Astrocyte of the spinal cord (primary cell): ENCODE measurements at regions not wholly inside any gene's neighbourhood (a gene's known extent, or its start where the extent isn't known, plus 50 kb on each side); places are given as distances from the start of the nearest gene placed in this dataset.

Experiments used
- DNase-seq: peaks from one replicate; pipeline ENCODE4 v3.0.0; 2011; ENCODE audit warnings: low read depth, low spot score
- H3K4me3 ChIP-seq: 2 replicates; pipeline ENCODE4 v1.5.1; 2011; ENCODE audit warnings: low read depth, mild to moderate bottlenecking, low read length, moderate library complexity
- in situ Hi-C: cut with HindIII; loops from 2 replicates; pipeline ENCODE4 v1.10.0; 2017; ENCODE audit warnings: low sequenced_read_pairs
- TF ChIP-seq, protein P1 (sequence below): IDR thresholded peaks from 2 replicates; pipeline ENCODE4 v1.5.1; 2012; ENCODE audit warnings: low read depth, mild to moderate bottlenecking, low read length, inconsistent platforms

DNA sequence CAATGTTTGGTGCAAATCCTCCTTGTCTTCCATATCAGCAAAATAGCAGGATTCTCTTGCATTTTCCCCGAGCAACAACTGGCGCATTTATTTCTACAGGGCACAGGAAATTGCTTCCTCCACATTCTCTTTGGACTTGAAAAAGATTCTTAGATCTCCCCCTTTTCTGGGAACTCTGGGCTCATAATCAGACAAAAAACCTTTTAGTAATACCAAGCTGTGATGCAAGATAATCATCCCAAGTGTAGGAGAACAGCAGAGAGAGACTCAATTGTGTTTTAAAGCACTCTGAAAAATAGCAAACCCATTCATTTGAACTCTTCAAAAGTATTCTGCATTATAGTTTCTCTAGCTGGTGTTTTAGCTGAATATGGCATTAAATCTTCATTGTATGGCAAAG, 419.6 kb upstream of the NPVF start:
- H3K4me3 ChIP-seq = no peak overlapping the region
- in situ Hi-C loops = no loop called here
- no peak for DNase-seq
- TF ChIP-seq, protein P1, sequence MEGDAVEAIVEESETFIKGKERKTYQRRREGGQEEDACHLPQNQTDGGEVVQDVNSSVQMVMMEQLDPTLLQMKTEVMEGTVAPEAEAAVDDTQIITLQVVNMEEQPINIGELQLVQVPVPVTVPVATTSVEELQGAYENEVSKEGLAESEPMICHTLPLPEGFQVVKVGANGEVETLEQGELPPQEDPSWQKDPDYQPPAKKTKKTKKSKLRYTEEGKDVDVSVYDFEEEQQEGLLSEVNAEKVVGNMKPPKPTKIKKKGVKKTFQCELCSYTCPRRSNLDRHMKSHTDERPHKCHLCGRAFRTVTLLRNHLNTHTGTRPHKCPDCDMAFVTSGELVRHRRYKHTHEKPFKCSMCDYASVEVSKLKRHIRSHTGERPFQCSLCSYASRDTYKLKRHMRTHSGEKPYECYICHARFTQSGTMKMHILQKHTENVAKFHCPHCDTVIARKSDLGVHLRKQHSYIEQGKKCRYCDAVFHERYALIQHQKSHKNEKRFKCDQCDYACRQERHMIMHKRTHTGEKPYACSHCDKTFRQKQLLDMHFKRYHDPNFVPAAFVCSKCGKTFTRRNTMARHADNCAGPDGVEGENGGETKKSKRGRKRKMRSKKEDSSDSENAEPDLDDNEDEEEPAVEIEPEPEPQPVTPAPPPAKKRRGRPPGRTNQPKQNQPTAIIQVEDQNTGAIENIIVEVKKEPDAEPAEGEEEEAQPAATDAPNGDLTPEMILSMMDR = no peak

DNA sequence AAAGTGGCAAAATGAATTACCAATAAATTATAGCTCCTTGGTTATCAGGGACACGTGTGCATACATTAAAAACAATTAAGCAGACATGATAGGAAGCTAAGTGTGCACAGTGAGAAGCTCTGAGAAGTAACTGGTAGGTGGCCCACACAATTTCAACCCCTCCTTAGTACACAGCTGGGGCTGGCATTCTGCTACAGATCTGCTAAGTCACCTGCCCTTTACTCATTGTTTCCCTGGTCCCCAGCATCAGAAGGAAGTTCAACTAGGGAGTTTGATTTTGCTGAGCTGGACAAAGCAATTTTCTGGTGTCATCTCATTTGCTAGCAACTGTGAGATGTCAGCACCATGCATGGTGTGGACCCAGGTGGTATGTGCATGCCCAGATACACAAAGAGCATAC, 424.1 kb upstream of the NPVF start:
- TF ChIP-seq, protein P1 = no peak
- in situ Hi-C loops = no loop called here
- no peak overlapping the region for H3K4me3 ChIP-seq
- DNase-seq = no peak

DNA sequence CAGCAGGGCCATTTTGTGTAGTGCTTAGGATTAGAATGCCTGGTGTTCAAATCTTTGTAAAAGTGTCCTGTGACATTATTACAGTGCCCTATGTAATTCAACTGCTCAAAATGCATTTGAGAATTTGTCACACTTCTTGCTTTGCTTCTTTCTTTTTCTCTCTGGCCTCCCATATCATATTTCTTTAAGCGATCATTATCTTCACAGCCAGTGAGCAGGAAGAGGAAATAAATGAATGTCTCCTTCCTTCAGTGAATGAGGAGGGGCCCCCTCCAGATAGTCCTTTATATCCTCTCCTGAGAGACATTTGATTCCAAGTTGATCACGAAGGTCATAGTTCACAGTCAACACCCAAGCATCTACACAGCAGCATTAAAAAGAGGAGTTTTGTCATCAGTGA, 425.1 kb upstream of the NPVF start:
- TF ChIP-seq, protein P1 = no peak
- in situ Hi-C loops = no loop called here
- DNase-seq = no peak
- no peak overlapping the region for H3K4me3 ChIP-seq

DNA sequence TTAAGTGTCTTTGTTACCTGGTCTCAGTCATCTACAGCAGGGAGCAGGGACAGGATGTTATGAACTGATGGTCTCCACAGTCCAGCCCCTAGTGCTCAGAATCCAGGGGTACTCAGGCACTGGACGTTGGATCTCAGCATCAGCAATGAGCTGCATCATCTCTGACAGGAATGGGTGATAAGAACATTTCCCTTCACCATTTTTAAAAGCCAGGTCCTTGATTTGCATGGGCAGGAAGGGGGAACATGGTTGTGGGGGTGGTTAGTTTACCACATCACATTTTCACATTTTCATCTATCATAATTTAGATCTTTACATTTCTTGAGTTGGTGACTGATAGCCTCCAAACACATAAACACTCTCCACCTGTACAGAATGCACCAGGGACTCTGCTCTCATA, 427.8 kb upstream of the NPVF start:
- no peak overlapping the region for H3K4me3 ChIP-seq
- TF ChIP-seq, protein P1 = no peak
- in situ Hi-C loops = no loop called here
- no peak for DNase-seq

DNA sequence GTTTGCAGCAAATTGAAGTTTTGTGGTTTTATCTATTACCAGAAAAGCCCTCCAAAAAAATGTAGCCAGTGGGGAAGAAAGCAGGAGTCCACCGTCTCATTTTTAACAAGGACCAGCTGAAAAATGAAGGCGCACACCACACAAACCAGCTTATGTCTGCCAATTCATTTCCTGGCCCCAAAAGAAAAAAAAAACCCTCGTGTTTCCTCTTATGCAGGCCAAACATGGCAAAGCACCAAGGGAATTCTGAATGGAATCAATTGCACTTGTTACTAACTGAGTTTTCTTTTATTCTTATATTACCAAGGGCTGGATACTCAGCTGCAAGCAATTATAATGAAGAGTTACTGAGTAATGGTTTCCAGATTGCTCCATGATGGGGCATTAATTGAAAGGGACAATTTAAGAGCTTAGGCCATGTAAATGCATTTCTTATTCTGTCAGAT, 428.3 kb upstream of the NPVF start:
- H3K4me3 ChIP-seq = no peak overlapping the region
- TF ChIP-seq, protein P1 = no peak
- in situ Hi-C loops = no loop called here
- DNase-seq = no peak

DNA sequence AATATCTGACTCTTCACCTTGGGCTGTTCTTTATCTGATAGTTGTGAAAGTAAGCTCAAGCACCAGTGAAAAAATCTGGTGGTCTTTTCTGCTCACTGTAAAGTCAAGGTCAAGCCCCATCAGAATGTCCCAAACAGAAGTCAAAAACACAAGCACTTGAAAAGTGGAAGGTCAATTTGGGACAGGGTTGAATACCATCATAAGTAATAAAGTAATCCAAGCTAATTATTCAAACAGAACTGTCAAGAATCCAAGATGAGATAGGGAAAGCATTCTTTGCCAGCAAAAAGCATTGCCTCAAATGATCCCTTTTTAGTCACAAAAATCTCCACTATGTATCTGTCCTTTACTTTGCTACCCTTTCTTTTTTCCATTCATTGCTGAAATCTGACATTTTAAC, 430.1 kb upstream of the NPVF start:
- DNase-seq = no peak
- H3K4me3 ChIP-seq = no peak overlapping the region
- TF ChIP-seq, protein P1 = no peak
- in situ Hi-C loops = no loop called here

DNA sequence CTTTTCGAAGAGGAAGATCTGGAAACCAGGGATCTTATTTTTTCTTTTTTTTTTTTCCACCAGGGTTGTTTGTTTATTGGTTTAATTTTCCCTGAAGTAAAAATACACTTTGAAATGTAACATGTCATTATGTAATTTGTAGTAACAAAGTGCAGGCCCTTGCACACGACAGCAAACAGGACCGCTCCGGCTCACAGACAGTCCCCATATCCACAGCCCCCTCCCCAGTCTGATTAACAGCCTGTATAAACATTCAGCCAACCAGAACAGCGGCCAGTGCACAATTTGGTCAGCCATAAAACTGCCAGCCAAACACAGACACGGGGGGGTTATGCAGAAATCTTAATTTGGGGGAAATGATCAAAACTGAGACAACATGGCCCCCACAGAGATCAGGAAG, 431.6 kb upstream of the NPVF start:
- TF ChIP-seq, protein P1 = no peak
- no peak overlapping the region for H3K4me3 ChIP-seq
- in situ Hi-C loops = no loop called here
- DNase-seq = no peak
